Femur (tissue), 1 donor: ENCODE measurements at regions not wholly inside any gene's neighbourhood (a gene's known extent, or its start where the extent isn't known, plus 50 kb on each side); places are given as distances from the start of the nearest gene placed in this dataset.

Source experiments
- DNase-seq: peaks from one replicate; pipeline ENCODE4 v3.0.0-alpha.2; 2017

- no peak for DNase-seq
Observed at GRCh38 chr6:142500250-142500786, 198.5 kb downstream of the ADGRG6 start.

DNA sequence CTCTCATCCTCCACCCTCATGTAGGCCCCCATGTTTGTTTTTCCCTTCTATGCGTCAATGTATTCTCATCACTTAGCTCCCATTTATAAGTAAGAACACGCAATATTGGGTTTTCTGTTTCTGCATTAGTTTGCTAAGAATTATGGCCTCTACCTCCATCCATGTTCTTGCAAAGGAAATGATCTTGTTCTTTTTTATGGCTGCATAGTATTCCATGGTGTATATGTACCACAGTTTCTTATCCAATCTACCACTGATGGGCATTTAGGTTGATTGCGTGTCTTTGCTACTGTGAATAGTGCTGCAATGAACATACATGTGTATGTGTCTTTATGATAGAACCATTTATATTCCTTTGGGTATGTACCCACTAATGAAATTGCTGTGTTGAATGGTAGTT, 200.0 kb downstream of the ADGRG6 start:
- no peak for DNase-seq

GRCh38 chr6:142507065-142507464, 205.3 kb downstream of the ADGRG6 start:
- DNase-seq, result no peak

GRCh38 chr6:142510211-142510610, 208.4 kb downstream of the ADGRG6 start:
- DNase-seq, result no peak

DNA sequence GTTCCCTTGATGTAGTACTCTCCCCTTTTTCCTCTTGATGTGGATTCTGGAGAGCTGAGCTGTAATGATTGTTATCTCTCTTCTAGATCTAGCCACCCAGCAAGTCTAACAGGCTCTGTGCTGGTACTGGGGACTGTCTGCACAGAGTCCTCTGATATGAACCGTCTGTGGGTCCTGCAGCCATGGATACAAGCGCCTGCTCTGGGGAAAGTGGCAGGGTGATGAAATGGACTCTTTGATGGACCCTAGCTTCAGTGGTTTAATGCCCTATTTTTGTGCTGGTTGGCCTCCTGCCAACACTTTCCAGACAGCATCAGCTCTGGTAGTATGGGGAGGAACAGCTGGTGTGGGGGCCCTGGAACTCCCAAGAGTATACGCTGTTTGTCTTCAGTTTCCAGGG, 216.3 kb downstream of the ADGRG6 start:
- DNase-seq, result peak; percentile 24

- DNase-seq, result no peak
Observed at GRCh38 chr6:142518761-142519160, 217.0 kb downstream of the ADGRG6 start.

- DNase-seq, result no peak
Observed at GRCh38 chr6:142521791-142522190, 220.0 kb downstream of the ADGRG6 start.

GRCh38 chr6:142523515-142524375, 221.9 kb downstream of the ADGRG6 start:
- DNase-seq, result no peak

GRCh38 chr6:142530566-142530965, 228.8 kb downstream of the ADGRG6 start:
- DNase-seq, result no peak

DNA sequence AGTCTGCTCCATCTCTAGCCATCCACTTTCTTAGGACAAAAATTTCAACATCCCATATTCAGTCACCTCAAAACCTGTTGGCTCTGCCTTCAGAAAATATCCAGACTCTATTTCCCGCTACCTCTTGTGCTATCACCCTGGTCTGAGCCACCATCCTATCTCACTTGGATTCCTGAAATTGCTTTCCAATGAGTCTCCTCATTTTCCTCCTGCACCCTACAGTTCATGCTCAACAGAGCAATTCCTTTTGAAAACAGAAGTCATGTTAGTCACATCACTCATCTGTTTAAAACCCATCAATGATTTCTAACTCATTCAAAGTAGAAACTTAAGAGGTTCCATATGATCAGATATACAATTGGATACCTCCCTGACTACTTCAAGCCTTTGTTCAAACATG, 229.9 kb downstream of the ADGRG6 start:
- no peak for DNase-seq

GRCh38 chr6:142534076-142534475, 232.3 kb downstream of the ADGRG6 start:
- no peak for DNase-seq

DNA sequence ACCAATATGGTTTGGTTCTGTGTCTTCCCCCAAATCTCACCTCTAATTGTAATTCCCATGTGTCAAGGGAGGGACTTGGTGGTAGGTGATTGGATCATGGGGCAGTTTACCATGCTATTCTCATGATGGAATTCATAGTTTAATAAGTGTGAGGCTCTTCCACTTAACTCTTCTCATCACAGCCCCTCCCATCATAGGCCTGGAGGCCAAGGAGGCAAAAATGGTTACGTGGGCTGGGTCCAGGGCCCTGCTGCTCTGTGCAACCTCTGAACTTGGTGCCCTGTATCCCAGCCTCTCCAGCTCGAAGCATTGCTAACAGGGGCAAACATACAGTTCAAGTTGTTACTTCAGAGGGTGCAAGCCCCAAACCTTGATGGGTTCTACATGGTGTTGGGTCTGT, 232.7 kb downstream of the ADGRG6 start:
- no peak for DNase-seq

- no peak for DNase-seq
Observed at GRCh38 chr6:142537612-142538478, 236.0 kb downstream of the ADGRG6 start.

DNA sequence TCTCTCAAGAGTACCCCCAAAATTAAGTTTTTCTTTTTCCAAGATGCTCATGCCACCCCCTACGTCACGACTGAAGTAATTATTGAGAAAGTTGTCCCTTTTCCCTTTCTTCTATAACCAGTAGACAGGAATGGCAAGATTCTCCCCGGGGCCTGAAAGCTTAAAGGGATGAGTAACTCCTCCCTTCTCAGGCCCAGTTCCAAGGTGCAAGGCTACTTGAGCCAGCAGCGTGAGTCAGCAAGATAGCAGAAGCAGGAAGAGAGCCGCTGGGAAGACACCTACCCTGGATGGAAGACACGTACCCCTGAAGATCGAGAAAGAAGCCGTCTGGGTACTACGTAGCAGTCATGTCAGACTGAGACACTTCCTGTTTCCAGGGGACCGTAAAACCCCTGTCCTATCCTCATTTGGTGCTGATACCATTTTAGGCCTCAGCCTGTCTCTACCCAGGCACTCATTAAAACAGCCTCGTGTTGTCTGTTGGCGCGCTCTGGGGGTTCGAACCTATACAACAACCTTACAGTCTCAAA, 241.0 kb downstream of the ADGRG6 start:
- no peak for DNase-seq

- no peak for DNase-seq
Observed at GRCh38 chr6:142543606-142544005, 241.8 kb downstream of the ADGRG6 start.

DNA sequence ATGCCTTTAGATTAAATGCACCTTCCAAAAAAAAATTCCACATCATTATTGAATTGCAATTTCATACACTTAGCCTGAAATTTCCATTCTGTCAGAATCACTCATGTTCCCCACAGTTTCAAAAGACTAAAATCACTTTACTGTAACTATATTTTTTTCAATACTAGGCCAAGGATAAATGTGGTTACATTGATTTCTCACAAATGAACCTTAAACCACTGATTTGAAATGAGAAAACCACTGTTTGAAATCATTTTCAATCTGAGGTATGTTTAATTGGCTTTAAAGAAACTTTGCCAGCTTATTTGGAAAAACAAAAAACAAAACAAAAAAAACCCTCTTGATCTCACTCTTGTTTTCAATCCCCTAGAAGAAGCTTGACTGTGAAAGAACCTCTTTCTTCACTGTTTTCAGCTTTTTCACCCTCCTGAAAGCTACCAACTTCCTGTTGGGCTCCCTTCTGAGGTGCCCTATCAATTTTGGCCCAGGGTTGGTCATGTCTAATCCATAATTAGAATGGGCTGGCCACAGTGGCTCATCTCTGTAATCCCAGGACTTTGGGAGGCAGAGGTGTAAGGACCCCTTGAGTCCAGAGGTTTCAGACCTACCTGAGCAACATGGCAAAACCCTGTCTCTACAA, 242.5 kb downstream of the ADGRG6 start:
- DNase-seq, result no peak

DNA sequence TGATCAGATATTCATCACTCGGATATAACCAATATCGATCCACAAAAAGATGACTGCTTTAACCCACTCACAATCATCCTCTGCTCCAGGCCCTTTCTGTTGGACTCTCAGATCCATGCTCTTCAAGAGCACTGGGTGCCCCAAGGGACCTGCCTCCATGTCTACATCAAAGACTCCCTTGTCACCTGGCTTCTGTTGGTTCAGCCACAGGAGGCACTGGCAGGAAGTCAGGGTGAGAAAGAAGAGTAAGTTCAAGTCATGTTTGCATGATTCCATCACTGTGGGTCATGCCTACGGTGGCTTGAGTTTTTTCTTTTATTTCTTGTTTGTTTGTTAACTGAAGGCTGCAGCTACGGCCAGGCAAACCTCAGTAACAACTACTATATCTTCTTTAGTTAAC, 243.3 kb downstream of the ADGRG6 start:
- DNase-seq, result no peak

- DNase-seq, result no peak
Observed at GRCh38 chr6:142548566-142548965, 246.8 kb downstream of the ADGRG6 start.

DNA sequence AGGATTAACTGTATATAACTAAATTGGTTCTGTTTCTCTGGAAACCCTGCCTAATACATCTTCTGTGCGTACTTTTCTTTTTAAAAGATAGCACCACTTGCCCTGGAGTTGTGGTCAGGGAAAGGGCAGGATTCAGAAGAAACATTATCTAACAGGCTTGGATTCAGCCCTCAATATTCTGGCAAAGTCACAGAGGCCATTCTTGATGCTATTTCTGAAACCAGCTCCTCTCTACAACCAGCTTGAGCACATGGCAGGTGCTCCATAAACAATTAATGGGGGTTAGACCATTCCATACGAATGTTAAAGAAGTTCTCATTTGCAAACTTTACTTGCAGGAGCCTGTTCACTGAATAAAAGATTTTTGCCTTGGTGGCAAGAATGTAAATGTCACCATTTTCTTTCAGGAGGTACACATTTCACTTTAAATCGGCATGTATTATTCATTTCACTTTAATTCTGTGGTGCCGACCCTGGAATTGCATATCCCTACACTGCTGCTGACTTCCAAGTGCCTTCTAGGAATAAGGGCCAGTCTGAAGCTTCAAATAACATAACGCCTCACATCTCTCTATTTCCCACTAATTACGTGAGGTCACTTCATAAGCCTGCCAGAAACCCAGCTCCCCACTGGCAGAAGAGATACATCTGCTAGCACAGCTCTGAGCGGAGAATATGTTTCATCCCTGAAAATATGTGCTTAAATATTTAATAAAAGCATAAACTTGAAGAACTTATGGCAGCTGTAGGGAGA, 248.7 kb downstream of the ADGRG6 start:
- peak; percentile 24 for DNase-seq

DNA sequence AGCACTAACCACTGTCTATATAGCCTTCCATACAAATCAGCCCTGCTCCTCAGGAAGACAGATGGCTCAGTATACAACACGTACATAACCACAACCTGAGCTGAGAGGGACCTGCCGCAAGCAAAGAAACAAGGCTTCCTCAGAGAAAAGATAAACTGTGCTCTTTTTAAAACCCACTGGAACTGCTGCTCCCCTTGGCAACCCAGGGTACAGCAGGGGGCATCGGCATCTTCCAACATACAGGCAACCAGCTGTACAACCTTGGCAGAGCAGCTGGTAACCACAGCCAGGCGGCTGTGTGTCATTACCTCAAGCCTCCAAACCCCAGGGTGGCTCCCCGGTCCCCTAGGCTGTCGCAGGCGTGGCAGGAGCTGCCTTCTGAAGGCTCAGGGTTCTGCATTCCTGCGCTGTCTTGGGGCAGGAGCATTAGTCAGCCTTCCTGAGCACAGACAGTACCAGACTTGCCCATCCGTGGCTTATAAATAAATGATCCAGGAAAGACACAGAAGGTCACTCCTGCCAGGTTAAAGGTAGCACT, 249.5 kb downstream of the ADGRG6 start:
- peak; percentile 63 for DNase-seq

DNA sequence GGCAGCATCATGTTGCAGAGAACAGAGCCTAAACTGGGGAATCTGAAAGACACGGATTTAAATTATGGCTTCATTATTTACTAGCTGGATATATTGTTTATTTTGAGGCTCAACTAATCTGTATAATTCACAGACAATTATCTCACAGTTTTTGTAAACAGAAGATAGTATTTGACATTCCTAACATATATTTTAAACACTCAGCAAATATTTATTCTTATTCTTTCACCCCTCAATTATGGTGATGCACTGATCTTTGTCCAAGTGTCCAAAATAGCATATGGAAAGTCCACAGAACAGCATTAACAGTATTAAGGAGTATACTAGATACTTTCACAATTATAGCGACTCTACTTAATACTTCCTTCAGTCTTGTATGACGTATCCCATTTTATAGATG, 257.0 kb downstream of the ADGRG6 start:
- no peak for DNase-seq
